ENCODE measurements at regions not wholly inside any gene's neighbourhood (a gene's known extent, or its start where the extent isn't known, plus 50 kb on each side); places are given as distances from the start of the nearest gene placed in this dataset.
"Not testable (repeated sequence)": the region's sequence is repeated elsewhere in the genome, so short reads cannot be mapped to it uniquely, and the experiment has no call there.

DNA sequence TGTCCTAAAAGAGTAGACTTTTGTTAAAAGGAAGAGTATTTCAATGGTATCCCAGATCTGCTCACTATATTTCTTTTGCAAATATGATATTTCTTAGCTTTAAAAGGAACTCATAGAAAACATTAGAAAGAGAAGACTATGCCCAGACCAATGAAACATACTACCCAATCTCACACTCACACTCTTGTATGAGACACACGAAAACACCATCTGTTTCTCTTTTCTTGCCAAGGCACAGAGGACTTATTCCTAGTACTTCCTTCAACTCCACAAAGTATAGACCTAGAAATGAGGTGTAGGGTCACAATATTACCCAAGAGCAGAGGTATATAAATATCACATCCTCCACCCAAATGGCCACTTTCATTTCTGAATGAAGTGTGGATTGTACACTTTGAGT, 292.4 kb upstream of the ACO1 start:
- Histone ChIP-seq H3K36me3 (no peaks in the 10 kb centered on the region), H3K27ac (no peak overlapping the region), H3K27me3 (no peaks in the 10 kb centered on the region), H3K4me1 (no peaks in the 10 kb centered on the region), H3K9me3 (no peaks in the 10 kb centered on the region), H3K4me3 (no peak overlapping the region)
- DNase-seq (ENCODE audit: low spot score in 2 of 2) = no peak
- intact Hi-C loops (cut with DNase I) = no loop called here
- TF ChIP-seq, protein P1, sequence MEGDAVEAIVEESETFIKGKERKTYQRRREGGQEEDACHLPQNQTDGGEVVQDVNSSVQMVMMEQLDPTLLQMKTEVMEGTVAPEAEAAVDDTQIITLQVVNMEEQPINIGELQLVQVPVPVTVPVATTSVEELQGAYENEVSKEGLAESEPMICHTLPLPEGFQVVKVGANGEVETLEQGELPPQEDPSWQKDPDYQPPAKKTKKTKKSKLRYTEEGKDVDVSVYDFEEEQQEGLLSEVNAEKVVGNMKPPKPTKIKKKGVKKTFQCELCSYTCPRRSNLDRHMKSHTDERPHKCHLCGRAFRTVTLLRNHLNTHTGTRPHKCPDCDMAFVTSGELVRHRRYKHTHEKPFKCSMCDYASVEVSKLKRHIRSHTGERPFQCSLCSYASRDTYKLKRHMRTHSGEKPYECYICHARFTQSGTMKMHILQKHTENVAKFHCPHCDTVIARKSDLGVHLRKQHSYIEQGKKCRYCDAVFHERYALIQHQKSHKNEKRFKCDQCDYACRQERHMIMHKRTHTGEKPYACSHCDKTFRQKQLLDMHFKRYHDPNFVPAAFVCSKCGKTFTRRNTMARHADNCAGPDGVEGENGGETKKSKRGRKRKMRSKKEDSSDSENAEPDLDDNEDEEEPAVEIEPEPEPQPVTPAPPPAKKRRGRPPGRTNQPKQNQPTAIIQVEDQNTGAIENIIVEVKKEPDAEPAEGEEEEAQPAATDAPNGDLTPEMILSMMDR (IDR thresholded peaks at IDR 0.05) = no peak

DNA sequence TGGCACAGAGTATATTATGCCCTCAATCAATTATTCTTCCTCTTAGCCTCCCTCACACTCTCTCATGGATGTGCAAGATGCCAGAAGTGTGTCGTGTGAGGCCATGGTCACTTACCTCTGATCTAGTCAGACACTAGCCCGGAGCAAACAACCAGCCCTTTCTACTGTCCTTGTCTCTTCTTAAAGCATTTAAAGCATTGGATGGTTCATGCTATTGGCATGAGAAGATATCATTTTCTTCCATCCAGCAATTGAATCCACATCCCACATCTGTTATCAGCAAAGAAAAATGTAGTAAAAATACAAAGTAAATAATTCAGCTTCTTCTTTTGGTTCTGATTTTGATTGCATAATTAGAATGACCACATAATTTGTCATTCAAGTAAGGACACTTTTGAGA, 267.2 kb upstream of the ACO1 start:
- TF ChIP-seq, protein P1 (IDR thresholded peaks at IDR 0.05) = no peak
- intact Hi-C loops (cut with DNase I) = no loop called here
- Histone ChIP-seq H3K36me3 (no peaks in the 10 kb centered on the region), H3K4me3 (no peak overlapping the region), H3K27ac (no peak overlapping the region), H3K4me1 (no peaks in the 10 kb centered on the region), H3K9me3 (peaks cover 0 to 4% of the 10 kb centered on the region in 2 donors), H3K27me3 (no peaks in the 10 kb centered on the region)
- no peak for DNase-seq (ENCODE audit: low spot score in 2 of 2)

DNA sequence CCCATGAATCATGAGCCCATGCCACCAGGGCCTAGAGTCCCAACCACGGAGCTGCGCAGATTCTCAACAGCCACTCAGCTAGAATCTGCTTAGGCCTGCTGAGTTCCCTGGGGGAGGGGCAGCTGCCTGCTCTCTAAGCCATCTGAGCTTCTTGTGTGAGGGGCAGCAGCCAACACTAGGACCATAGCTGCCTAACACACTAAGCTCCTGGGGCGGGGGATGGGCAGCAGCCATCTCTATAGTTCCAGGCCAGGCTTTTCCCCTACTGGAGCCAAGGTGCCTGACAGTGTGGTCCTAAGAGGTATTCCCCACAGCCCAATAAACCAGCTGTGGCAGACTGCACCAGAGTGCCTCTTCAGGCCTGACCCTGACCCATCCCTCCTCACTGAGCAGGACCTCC, 255.9 kb upstream of the ACO1 start:
- Histone ChIP-seq H3K36me3 (no peaks in the 10 kb centered on the region), H3K27ac (no peak overlapping the region), H3K27me3 (no peaks in the 10 kb centered on the region), H3K4me3 (no peak overlapping the region), H3K9me3 (no peaks in the 10 kb centered on the region), H3K4me1 (no peaks in the 10 kb centered on the region)
- no peak for DNase-seq (ENCODE audit: low spot score in 2 of 2)
- TF ChIP-seq, protein P1 (IDR thresholded peaks at IDR 0.05) = no peak
- intact Hi-C loops (cut with DNase I) = no loop called here

DNA sequence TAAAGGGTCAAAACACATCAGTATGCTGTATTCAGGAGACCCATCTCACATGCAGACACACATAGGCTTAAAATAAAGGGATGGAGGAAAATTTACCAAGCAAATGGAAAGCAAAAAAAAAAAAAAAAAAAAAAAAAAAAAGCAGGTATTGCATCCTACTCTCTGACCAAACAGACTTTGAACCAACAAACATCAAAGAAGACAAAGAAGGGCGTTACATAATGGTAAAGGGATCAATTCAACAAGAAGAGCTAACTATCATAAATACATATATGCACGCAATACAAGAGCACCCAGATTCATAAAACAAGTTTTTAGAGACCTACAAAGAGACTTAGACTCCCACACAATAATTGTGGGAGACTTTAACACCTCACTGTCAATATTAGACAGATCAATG, 253.7 kb upstream of the ACO1 start:
- H3K36me3 ChIP-seq; DNase-seq (ENCODE audit: low spot score in 2 of 2); H3K9me3 ChIP-seq; intact Hi-C loops (cut with DNase I); H3K4me3 ChIP-seq; H3K4me1 ChIP-seq; H3K27me3 ChIP-seq; H3K27ac ChIP-seq: not testable (repeated sequence)

DNA sequence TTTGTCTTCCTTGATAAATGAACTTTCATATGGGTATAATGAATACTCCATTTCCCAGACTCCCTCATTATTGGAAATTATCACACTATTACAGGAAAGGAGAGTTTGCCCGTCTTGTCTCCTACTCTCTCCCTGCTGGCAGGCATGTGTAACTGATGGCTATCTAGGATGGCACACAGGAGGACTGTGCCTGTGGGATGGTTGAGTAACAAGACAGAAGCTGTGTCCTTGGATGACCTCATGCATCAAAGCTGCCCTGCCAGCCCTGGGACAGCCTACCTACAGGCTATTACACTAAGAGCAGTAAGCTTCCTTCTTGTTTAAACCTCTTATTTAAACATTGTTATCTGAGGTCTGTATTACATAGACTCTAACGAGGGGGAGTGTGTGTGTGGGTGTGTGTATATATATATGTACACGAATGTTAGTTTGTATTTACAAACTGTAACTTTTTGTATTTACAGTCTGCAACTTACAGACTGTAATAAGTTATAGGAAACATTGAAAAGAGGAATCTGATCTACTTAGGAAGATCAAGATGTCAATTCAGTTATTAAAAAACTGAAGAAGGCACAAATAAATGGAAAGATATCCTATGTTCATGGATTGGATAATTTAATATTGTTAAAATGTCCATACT, 247.6 kb upstream of the ACO1 start:
- Histone ChIP-seq H3K9me3 (no peaks in the 10 kb centered on the region), H3K36me3 (no peaks in the 10 kb centered on the region), H3K4me3 (no peak overlapping the region), H3K4me1 (no peaks in the 10 kb centered on the region), H3K27ac (no peak overlapping the region), H3K27me3 (no peaks in the 10 kb centered on the region)
- no peak for DNase-seq (ENCODE audit: low spot score in 2 of 2)
- TF ChIP-seq, protein P1 (IDR thresholded peaks at IDR 0.05) = no peak
- intact Hi-C loops (cut with DNase I) = no loop called here

DNA sequence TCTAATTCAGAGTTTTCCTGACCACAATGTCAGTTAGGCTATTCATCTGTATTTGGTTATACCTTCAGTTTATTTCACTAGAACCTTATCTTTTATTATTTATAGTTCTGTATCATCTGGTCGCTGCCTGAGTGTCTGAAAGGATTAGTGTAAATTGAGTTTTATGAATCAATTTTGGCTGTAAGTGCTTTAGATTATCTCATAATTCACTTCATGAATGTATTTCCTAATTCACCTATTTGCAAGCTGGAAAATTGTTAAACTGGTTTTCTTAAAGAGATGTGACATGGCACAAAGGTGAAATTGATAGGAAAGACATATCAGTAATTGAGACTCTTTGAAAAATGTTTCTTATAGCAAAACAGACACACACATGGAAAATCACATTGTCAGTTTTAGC, 242.4 kb upstream of the ACO1 start:
- H3K4me3 ChIP-seq = no peak overlapping the region
- TF ChIP-seq, protein P1 (IDR thresholded peaks at IDR 0.05) = no peak
- DNase-seq (ENCODE audit: low spot score in 2 of 2) = no peak
- no peaks in the 10 kb centered on the region for H3K4me1 ChIP-seq
- no peaks in the 10 kb centered on the region for H3K36me3 ChIP-seq
- no peak overlapping the region for H3K27ac ChIP-seq
- no peaks in the 10 kb centered on the region for H3K27me3 ChIP-seq
- intact Hi-C loops (cut with DNase I) = no loop called here
- H3K9me3 ChIP-seq = no peaks in the 10 kb centered on the region

DNA sequence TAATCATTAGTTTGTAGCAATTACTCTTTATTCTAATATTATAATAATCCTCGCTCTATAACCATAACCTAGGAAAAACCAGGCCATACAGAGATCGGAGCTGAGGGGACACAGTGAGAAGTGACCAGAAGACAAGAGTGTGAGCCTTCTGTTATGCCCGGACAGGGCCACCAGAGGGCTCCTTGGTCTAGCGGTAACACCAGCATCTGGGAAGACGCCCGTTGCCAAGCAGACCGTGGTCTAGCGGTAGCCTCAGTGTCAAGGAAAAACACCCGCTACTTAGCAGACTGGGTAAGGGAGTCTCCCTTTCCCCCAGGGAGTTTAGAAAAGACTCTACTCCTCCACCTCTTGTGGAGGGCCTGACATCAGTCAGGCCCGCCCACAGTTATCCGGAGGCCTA, 235.9 kb upstream of the ACO1 start:
- H3K27me3 ChIP-seq; H3K4me3 ChIP-seq; H3K4me1 ChIP-seq; H3K27ac ChIP-seq; H3K9me3 ChIP-seq; intact Hi-C loops (cut with DNase I); H3K36me3 ChIP-seq; DNase-seq (ENCODE audit: low spot score in 2 of 2): not testable (repeated sequence)

Data from ascending aorta (tissue), 2 donors.